Osteocyte (in vitro differentiated cells): ENCODE measurements at regions not wholly inside any gene's neighbourhood (a gene's known extent, or its start where the extent isn't known, plus 50 kb on each side); places are given as distances from the start of the nearest gene placed in this dataset.

Experiments
- DNase-seq: peaks from one replicate; pipeline ENCODE4 v3.0.0; 2021; ENCODE audit warnings: mixed read lengths; ENCODE audit not compliant: unreplicated experiment; ENCODE audit errors: extremely low spot score
- H3K27ac Mint-ChIP-seq: one replicate; pipeline ENCODE4 v1.8.0; 2021; ENCODE audit warnings: mild to moderate bottlenecking, mixed read lengths; ENCODE audit not compliant: unreplicated experiment
- H3K27me3 Mint-ChIP-seq: one replicate; pipeline ENCODE4 v1.8.0; 2021; ENCODE audit warnings: mixed read lengths; ENCODE audit not compliant: unreplicated experiment
- H3K36me3 Mint-ChIP-seq: one replicate; pipeline ENCODE4 v1.8.0; 2021; ENCODE audit warnings: mixed read lengths; ENCODE audit not compliant: unreplicated experiment
- H3K4me1 Mint-ChIP-seq: one replicate; pipeline ENCODE4 v1.8.0; 2021; ENCODE audit warnings: mixed read lengths; ENCODE audit not compliant: unreplicated experiment
- H3K4me3 Mint-ChIP-seq: one replicate; pipeline ENCODE4 v1.8.0; 2021; ENCODE audit warnings: mild to moderate bottlenecking, moderate library complexity, mixed read lengths; ENCODE audit not compliant: unreplicated experiment
- H3K9me3 Mint-ChIP-seq: one replicate; pipeline ENCODE4 v1.8.0; 2021; ENCODE audit warnings: mixed read lengths; ENCODE audit not compliant: unreplicated experiment
- CTCF ChIP-seq: fragments of 200-600 bp; sonication (generic); IDR thresholded peaks from 2 replicates; pipeline ENCODE4 v1.5.0; 2021; ENCODE audit warnings: antibody characterized with exemption, mild to moderate bottlenecking, moderate library complexity

- no peak overlapping the region for H3K27ac Mint-ChIP-seq
- no peaks in the 10 kb centered on the region for H3K4me1 Mint-ChIP-seq
- H3K27me3 Mint-ChIP-seq: no peaks in the 10 kb centered on the region
Measured at GRCh38 chr7:115125312-115125711, 203.4 kb downstream of the MDFIC start.

GRCh38 chr7:115124409-115124939 is 202.6 kb downstream of the MDFIC start:
- no peak for DNase-seq
- Mint-ChIP-seq H3K27ac (no peak overlapping the region), H3K4me3 (no peak overlapping the region), H3K27me3 (no peaks in the 10 kb centered on the region), H3K4me1 (no peaks in the 10 kb centered on the region), H3K9me3 (no peaks in the 10 kb centered on the region), H3K36me3 (no peaks in the 10 kb centered on the region)
- no peak for TF ChIP-seq CTCF

More at GRCh38 chr7:115125312-115125711, 203.4 kb downstream of the MDFIC start:
- Mint-ChIP-seq H3K9me3 (no peaks in the 10 kb centered on the region), H3K4me3 (no peak overlapping the region), H3K36me3 (no peaks in the 10 kb centered on the region)
- no peak for DNase-seq
- no peak for TF ChIP-seq CTCF

DNA sequence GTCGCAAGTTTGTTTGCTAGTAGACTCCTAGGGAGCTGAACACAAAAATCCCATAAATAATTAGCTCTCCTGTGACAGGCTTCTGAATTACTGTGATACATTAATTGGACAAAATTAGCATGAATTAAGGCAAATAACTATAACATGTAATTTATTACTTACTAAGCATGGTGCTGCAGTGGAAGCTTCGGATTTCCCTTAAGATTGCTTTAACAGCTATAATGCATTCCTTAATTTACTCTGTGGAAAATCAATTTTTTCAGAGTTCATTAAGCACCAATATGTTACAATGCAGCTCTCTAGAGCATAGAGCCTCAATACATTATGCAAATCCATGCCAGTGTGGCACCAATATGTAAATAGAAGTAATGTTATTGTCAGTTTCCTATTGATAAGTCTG is 201.5 kb downstream of the MDFIC start:
- H3K4me1 Mint-ChIP-seq: no peaks in the 10 kb centered on the region
- no peak for DNase-seq
- H3K9me3 Mint-ChIP-seq: no peaks in the 10 kb centered on the region
- no peak overlapping the region for H3K27ac Mint-ChIP-seq
- H3K36me3 Mint-ChIP-seq: no peaks in the 10 kb centered on the region
- no peak overlapping the region for H3K4me3 Mint-ChIP-seq
- H3K27me3 Mint-ChIP-seq: no peaks in the 10 kb centered on the region
- no peak for TF ChIP-seq CTCF

GRCh38 chr7:115122388-115122787 is 200.5 kb downstream of the MDFIC start:
- H3K27ac Mint-ChIP-seq: no peak overlapping the region
- no peaks in the 10 kb centered on the region for H3K9me3 Mint-ChIP-seq
- H3K4me1 Mint-ChIP-seq: no peaks in the 10 kb centered on the region
- no peaks in the 10 kb centered on the region for H3K36me3 Mint-ChIP-seq
- H3K4me3 Mint-ChIP-seq: no peak overlapping the region
- no peaks in the 10 kb centered on the region for H3K27me3 Mint-ChIP-seq
- no peak for TF ChIP-seq CTCF
- DNase-seq: no peak

DNA sequence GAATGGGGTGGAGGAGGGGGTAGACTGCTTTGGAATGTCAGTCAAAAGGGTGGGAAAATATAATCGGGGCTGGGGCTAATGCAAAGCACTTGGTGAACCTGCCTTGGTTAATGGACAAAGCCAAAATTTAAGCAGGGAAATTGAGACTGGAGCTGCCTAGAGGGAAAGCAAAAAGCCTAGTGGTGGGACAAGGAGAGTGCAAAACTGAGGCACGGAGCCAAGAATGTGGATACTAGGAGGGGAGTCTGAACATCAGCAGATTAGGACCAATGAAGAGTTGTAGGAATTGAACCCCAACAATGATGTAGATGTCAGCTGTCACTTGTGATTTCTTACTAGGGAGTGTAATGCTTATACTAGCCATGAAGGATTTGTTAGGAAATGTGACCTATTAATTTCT is 195.9 kb downstream of the MDFIC start:
- no peak for DNase-seq
- H3K4me3 Mint-ChIP-seq: no peak overlapping the region
- TF ChIP-seq CTCF: no peak
- H3K9me3 Mint-ChIP-seq: no peaks in the 10 kb centered on the region
- no peaks in the 10 kb centered on the region for H3K27me3 Mint-ChIP-seq
- H3K4me1 Mint-ChIP-seq: peaks cover 2% of the 10 kb centered on the region
- H3K27ac Mint-ChIP-seq: no peak overlapping the region
- no peaks in the 10 kb centered on the region for H3K36me3 Mint-ChIP-seq
